ENCODE measurements at regions not wholly inside any gene's neighbourhood (a gene's known extent, or its start where the extent isn't known, plus 50 kb on each side); places are given as distances from the start of the nearest gene placed in this dataset.

DNA sequence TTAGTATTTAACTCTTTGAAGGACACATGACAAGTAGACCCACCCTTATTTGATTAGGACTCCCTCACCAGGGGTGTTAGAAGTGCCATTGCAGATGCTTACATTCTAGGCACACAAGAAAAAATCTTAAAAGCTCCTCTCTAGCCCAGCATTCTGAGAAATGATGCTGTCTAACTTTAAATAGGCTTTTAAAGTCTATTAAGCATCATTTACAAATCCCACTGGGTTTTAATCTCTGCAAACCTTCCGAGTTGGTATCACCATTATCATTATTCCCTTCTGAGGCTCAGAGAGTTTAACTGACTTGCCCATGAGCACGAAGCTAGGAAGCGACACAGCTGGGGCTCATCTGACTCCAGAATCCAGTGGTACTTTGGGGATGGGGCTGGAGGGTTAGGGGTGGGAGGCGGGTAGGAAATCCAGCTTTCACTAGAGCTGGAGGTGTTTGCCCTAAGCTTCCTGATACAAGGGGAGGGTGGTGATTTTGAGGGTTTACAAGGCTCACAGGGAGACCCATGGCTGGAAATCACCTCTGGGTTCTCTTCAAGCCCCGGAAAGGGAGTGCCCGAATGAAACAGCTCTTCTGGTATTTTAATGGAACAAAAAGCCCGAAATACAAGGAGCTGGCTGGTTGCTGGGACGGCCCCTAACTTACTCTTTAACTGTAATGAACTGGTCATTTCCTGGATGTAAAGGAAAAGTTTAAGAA lies 109.2 kb upstream of the FUT8 start:
- H3K27ac ChIP-seq (ENCODE audit: insufficient read depth, low read length, poor library complexity, severe bottlenecking), result no peak overlapping the region
- no peaks in the 10 kb centered on the region for H3K27me3 ChIP-seq (replicated peaks; ENCODE audit: control insufficient read depth, insufficient read depth, low read length, poor library complexity, severe bottlenecking)
- no peaks in the 10 kb centered on the region for H3K36me3 ChIP-seq (ENCODE audit: control insufficient read depth, insufficient read depth, low read length)
- peaks cover 8% of the 10 kb centered on the region for H3K4me1 ChIP-seq (ENCODE audit: control insufficient read depth, insufficient read depth, low read length, poor library complexity, severe bottlenecking)
- no peak overlapping the region for H3K4me3 ChIP-seq (ENCODE audit: insufficient read depth, low read depth, low read length, poor library complexity, severe bottlenecking)
- no peak for DNase-seq
- no peaks in the 10 kb centered on the region for H3K9me3 ChIP-seq (ENCODE audit: control insufficient read depth, low read length)

DNA sequence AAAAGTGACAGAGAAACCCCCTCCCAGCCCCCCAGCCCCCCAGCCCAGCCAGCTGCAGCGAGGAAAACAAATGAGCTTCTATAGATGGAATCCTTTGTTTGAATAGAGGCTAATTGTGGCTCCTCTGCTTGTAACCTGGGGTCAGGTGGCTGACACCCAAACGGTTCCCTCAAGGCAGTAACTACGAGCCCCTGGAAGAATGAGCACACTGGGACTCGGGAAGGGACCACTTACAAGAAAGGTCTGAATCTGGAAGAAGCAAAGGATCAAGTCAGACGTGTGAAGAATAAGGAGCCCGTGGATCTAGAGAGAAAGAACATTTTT lies 108.7 kb upstream of the FUT8 start:
- H3K4me1 ChIP-seq (ENCODE audit: control insufficient read depth, insufficient read depth, low read length, poor library complexity, severe bottlenecking), result peaks cover 8% of the 10 kb centered on the region
- no peaks in the 10 kb centered on the region for H3K9me3 ChIP-seq (ENCODE audit: control insufficient read depth, low read length)
- no peak overlapping the region for H3K27ac ChIP-seq (ENCODE audit: insufficient read depth, low read length, poor library complexity, severe bottlenecking)
- no peak overlapping the region for H3K4me3 ChIP-seq (ENCODE audit: insufficient read depth, low read depth, low read length, poor library complexity, severe bottlenecking)
- no peaks in the 10 kb centered on the region for H3K36me3 ChIP-seq (ENCODE audit: control insufficient read depth, insufficient read depth, low read length)
- no peak for DNase-seq
- no peaks in the 10 kb centered on the region for H3K27me3 ChIP-seq (replicated peaks; ENCODE audit: control insufficient read depth, insufficient read depth, low read length, poor library complexity, severe bottlenecking)

DNA sequence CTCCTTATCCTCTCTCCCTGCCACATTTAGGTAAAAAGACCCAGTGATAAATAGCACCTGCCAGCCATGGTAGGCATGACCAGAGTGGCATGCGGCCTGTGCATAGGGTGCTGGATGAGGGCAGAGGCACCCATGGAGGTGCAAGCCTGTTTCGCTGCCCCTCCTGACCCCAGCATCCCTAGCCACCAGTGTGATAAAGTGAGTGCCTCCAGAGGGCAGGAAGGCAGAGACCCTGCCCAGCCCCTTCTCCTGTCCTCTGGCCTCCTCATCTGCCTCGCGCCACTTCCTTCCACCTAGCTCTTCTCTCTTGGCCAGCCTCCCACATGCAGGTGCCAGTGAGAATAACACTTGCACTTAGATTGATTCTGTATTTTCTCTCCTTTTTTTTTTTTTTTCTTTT lies 108.3 kb upstream of the FUT8 start:
- no peaks in the 10 kb centered on the region for H3K9me3 ChIP-seq (ENCODE audit: control insufficient read depth, low read length)
- no peaks in the 10 kb centered on the region for H3K36me3 ChIP-seq (ENCODE audit: control insufficient read depth, insufficient read depth, low read length)
- H3K4me1 ChIP-seq (ENCODE audit: control insufficient read depth, insufficient read depth, low read length, poor library complexity, severe bottlenecking), result peaks cover 8% of the 10 kb centered on the region
- no peak for DNase-seq
- H3K4me3 ChIP-seq (ENCODE audit: insufficient read depth, low read depth, low read length, poor library complexity, severe bottlenecking), result no peak overlapping the region
- H3K27ac ChIP-seq (ENCODE audit: insufficient read depth, low read length, poor library complexity, severe bottlenecking), result no peak overlapping the region
- no peaks in the 10 kb centered on the region for H3K27me3 ChIP-seq (replicated peaks; ENCODE audit: control insufficient read depth, insufficient read depth, low read length, poor library complexity, severe bottlenecking)

DNA sequence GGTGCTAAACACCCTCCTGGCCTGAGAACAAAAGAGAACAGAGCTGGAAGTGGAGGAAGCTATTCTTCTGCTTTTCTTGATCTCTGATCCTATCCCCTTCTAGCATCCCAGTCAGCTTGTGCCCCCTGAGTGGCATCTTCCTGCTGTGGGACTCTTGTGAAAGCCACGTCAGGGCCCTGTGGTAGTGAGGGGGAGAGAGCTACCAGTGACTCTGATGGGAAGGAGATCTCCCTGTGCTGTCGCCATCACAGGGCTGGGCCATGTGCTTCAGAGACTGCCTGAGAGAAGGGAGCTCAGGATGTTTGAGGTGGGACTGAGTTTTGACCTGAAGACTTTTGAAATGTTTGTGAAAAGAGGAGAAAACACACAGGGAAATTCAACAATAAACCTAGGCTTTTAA lies 107.6 kb upstream of the FUT8 start:
- DNase-seq, result no peak
- H3K4me1 ChIP-seq (ENCODE audit: control insufficient read depth, insufficient read depth, low read length, poor library complexity, severe bottlenecking), result peaks cover 8% of the 10 kb centered on the region
- no peak overlapping the region for H3K27ac ChIP-seq (ENCODE audit: insufficient read depth, low read length, poor library complexity, severe bottlenecking)
- no peaks in the 10 kb centered on the region for H3K36me3 ChIP-seq (ENCODE audit: control insufficient read depth, insufficient read depth, low read length)
- no peak overlapping the region for H3K4me3 ChIP-seq (ENCODE audit: insufficient read depth, low read depth, low read length, poor library complexity, severe bottlenecking)
- H3K9me3 ChIP-seq (ENCODE audit: control insufficient read depth, low read length), result no peaks in the 10 kb centered on the region
- H3K27me3 ChIP-seq (replicated peaks; ENCODE audit: control insufficient read depth, insufficient read depth, low read length, poor library complexity, severe bottlenecking), result no peaks in the 10 kb centered on the region

DNA sequence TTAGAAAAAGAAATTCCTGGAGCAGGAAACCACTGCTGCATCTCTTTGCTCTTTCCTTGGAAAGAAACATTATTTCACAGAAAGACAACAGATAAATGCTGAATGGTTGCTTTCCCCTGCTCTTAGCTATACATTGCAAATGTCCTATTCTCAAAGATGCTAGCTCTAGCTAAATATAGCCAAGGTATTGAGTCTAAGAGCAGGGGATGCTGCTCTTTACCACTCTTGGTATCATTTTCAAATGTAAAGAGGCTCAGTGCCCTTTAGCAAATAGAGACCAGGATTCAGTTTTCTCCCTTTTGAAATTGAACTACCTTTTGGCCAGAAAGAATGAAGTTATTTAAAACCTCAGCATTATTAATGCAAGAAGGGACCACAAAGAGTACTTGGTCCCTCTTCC lies 104.0 kb upstream of the FUT8 start:
- no peak overlapping the region for H3K27ac ChIP-seq (ENCODE audit: insufficient read depth, low read length, poor library complexity, severe bottlenecking)
- no peak for DNase-seq
- H3K9me3 ChIP-seq (ENCODE audit: control insufficient read depth, low read length), result no peaks in the 10 kb centered on the region
- H3K36me3 ChIP-seq (ENCODE audit: control insufficient read depth, insufficient read depth, low read length), result no peaks in the 10 kb centered on the region
- H3K4me1 ChIP-seq (ENCODE audit: control insufficient read depth, insufficient read depth, low read length, poor library complexity, severe bottlenecking), result peaks cover 6% of the 10 kb centered on the region
- H3K27me3 ChIP-seq (replicated peaks; ENCODE audit: control insufficient read depth, insufficient read depth, low read length, poor library complexity, severe bottlenecking), result no peaks in the 10 kb centered on the region
- H3K4me3 ChIP-seq (ENCODE audit: insufficient read depth, low read depth, low read length, poor library complexity, severe bottlenecking), result no peak overlapping the region

DNA sequence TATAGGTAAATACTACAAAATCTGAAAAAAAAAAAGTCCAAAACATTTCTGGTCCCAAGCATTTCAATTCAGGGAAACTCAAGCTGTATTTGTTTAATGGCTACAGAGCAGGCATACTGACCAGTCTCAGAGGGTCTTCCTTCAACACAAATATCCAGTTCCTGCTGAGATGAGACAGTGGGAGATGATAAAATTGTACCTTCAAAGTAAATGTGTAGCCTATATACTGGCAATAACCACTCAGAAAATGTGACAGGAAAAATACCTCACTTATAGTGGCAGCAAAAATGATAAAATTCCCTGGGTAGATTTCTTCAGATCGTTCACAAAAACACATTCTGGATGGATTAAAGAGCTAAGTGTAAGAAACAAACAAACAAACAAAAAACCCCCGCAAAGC lies 102.0 kb upstream of the FUT8 start:
- H3K4me1 ChIP-seq (ENCODE audit: control insufficient read depth, insufficient read depth, low read length, poor library complexity, severe bottlenecking), result no peaks in the 10 kb centered on the region
- H3K4me3 ChIP-seq (ENCODE audit: insufficient read depth, low read depth, low read length, poor library complexity, severe bottlenecking), result no peak overlapping the region
- no peaks in the 10 kb centered on the region for H3K9me3 ChIP-seq (ENCODE audit: control insufficient read depth, low read length)
- H3K27ac ChIP-seq (ENCODE audit: insufficient read depth, low read length, poor library complexity, severe bottlenecking), result no peak overlapping the region
- H3K36me3 ChIP-seq (ENCODE audit: control insufficient read depth, insufficient read depth, low read length), result no peaks in the 10 kb centered on the region
- H3K27me3 ChIP-seq (replicated peaks; ENCODE audit: control insufficient read depth, insufficient read depth, low read length, poor library complexity, severe bottlenecking), result no peaks in the 10 kb centered on the region
- DNase-seq, result no peak

DNA sequence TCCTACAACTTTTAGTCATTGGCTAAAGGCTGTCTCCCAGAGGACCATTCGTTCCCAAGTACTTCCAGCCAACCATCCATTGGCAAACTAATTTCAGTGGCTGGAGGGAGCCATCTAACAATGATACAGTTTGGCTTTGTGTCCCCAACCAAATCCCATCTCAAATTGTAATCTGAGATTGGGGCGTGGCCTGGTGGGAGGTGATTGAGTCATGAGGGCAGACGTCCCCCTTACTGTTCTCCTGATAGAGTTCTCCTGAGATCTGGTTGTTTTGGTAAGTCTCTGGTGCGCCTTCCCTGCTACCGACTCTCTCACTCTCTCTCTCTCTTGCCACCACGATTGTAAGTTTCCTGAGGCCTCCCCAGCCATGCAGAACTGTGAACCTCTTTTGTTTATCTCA lies 99.7 kb upstream of the FUT8 start:
- H3K4me3 ChIP-seq (ENCODE audit: insufficient read depth, low read depth, low read length, poor library complexity, severe bottlenecking), result no peak overlapping the region
- H3K27me3 ChIP-seq (replicated peaks; ENCODE audit: control insufficient read depth, insufficient read depth, low read length, poor library complexity, severe bottlenecking), result no peaks in the 10 kb centered on the region
- H3K36me3 ChIP-seq (ENCODE audit: control insufficient read depth, insufficient read depth, low read length), result no peaks in the 10 kb centered on the region
- no peak overlapping the region for H3K27ac ChIP-seq (ENCODE audit: insufficient read depth, low read length, poor library complexity, severe bottlenecking)
- no peak for DNase-seq
- H3K4me1 ChIP-seq (ENCODE audit: control insufficient read depth, insufficient read depth, low read length, poor library complexity, severe bottlenecking), result no peaks in the 10 kb centered on the region
- H3K9me3 ChIP-seq (ENCODE audit: control insufficient read depth, low read length), result no peaks in the 10 kb centered on the region

DNA sequence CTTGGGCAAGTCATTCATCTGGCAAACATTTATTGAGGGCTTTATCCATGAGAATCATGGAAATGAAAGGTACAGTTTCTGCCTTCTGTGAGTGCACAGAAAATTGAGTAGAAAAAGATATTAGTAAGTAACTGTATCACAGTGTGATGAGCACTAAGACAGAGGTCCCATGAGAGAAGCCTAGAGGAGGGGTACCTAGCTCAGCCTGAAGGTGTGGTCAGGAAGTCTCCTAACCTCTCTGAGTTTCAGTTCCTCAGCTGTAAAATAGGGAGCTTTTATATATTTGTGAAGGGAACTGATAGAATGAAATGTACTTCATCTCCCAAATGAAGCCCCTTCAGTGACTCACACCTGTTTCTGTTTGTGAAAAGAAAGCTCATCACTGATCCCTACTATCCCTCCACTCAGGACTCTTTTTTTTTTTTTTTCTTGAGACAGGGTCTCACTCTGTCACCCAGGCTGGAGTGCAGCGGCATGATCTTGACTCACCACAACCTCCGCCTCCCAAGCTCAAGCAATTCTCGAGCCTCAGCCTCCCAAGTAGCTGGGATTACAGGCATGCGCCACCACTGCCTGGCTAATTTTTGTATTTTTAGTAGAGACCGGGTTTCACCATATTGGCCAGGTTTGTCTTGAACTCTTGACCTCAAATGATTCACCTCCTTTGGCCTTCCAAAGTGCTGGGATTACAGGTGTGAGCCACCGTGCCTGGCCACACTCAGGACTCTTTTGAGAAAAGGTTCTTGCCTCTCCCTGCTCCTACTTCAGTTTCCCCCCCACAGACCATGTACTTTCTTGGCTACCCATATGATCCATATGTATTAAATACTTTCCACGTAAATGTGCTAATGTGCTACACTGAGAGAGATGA lies 93.7 kb upstream of the FUT8 start:
- H3K27ac ChIP-seq (ENCODE audit: insufficient read depth, low read length, poor library complexity, severe bottlenecking), result no peak overlapping the region
- no peaks in the 10 kb centered on the region for H3K4me1 ChIP-seq (ENCODE audit: control insufficient read depth, insufficient read depth, low read length, poor library complexity, severe bottlenecking)
- H3K27me3 ChIP-seq (replicated peaks; ENCODE audit: control insufficient read depth, insufficient read depth, low read length, poor library complexity, severe bottlenecking), result no peaks in the 10 kb centered on the region
- no peak overlapping the region for H3K4me3 ChIP-seq (ENCODE audit: insufficient read depth, low read depth, low read length, poor library complexity, severe bottlenecking)
- H3K36me3 ChIP-seq (ENCODE audit: control insufficient read depth, insufficient read depth, low read length), result no peaks in the 10 kb centered on the region
- H3K9me3 ChIP-seq (ENCODE audit: control insufficient read depth, low read length), result no peaks in the 10 kb centered on the region
- DNase-seq, result no peak

DNA sequence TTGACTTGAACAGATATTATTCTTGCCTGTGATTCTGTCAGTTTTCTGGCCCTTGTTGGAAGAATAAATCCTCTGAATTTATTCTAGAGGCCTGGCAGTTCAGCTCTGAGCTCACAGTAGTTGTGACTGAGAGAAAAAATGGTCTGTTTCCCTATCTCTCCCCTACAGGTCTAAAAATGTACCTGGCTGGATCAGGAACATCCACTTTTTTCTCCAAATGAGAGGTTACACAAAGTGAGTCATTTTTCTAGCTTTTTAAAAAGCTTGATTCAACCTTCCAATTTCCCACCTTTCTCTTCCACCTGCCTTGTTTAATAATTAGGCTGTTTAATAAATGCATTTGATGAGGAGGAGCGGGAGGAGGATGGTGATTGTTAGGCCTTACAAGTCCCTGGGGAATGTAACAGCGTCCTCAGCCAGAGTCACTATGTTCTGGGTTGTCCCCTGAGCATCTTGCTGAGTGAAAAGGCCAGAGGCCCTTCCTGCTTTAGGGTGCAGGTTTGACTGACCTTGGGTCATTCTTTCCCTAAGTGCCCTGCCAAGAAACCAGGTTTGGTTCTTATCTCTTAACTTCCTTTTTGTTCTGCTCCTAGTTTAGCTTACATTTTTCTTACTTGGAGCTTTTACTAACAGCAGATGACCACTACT lies 91.7 kb upstream of the FUT8 start:
- no peak for DNase-seq
- Histone ChIP-seq H3K36me3 (ENCODE audit: control insufficient read depth, insufficient read depth, low read length) (no peaks in the 10 kb centered on the region), H3K4me3 (ENCODE audit: insufficient read depth, low read depth, low read length, poor library complexity, severe bottlenecking) (no peak overlapping the region), H3K27ac (ENCODE audit: insufficient read depth, low read length, poor library complexity, severe bottlenecking) (no peak overlapping the region), H3K9me3 (ENCODE audit: control insufficient read depth, low read length) (no peaks in the 10 kb centered on the region), H3K27me3 (replicated peaks; ENCODE audit: control insufficient read depth, insufficient read depth, low read length, poor library complexity, severe bottlenecking) (no peaks in the 10 kb centered on the region), H3K4me1 (ENCODE audit: control insufficient read depth, insufficient read depth, low read length, poor library complexity, severe bottlenecking) (no peaks in the 10 kb centered on the region)

DNA sequence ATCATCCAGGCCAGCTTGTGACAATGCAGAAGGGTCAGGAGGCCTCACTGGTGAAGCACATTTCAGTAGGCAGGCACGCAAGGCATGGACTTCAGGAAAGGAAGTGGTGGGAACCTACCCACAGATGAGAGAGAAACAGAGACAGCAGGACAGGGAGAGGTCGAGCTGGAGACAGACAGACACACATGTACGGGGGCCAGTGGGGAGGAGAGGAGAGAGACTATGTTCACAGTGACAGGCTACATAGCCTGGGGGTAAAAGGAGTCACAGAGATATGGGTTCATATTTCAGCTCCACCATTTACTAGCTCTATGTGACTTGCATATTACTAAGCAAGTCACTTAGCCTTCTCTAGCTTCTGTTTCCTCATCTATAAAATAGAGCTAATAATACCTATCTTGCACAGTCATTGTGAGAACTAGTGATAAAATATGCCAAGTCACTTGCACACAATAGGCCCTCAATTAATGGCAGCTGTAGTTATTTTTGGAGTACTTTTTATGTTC lies 91.1 kb upstream of the FUT8 start:
- Histone ChIP-seq H3K9me3 (ENCODE audit: control insufficient read depth, low read length) (no peaks in the 10 kb centered on the region), H3K27me3 (replicated peaks; ENCODE audit: control insufficient read depth, insufficient read depth, low read length, poor library complexity, severe bottlenecking) (no peaks in the 10 kb centered on the region), H3K4me3 (ENCODE audit: insufficient read depth, low read depth, low read length, poor library complexity, severe bottlenecking) (no peak overlapping the region), H3K36me3 (ENCODE audit: control insufficient read depth, insufficient read depth, low read length) (no peaks in the 10 kb centered on the region), H3K4me1 (ENCODE audit: control insufficient read depth, insufficient read depth, low read length, poor library complexity, severe bottlenecking) (no peaks in the 10 kb centered on the region), H3K27ac (ENCODE audit: insufficient read depth, low read length, poor library complexity, severe bottlenecking) (no peak overlapping the region)
- no peak for DNase-seq
